ENCODE measurements at regions not wholly inside any gene's neighbourhood (a gene's known extent, or its start where the extent isn't known, plus 50 kb on each side); places are given as distances from the start of the nearest gene placed in this dataset.
"Not testable (repeated sequence)": the region's sequence is repeated elsewhere in the genome, so short reads cannot be mapped to it uniquely, and the experiment has no call there.

DNA sequence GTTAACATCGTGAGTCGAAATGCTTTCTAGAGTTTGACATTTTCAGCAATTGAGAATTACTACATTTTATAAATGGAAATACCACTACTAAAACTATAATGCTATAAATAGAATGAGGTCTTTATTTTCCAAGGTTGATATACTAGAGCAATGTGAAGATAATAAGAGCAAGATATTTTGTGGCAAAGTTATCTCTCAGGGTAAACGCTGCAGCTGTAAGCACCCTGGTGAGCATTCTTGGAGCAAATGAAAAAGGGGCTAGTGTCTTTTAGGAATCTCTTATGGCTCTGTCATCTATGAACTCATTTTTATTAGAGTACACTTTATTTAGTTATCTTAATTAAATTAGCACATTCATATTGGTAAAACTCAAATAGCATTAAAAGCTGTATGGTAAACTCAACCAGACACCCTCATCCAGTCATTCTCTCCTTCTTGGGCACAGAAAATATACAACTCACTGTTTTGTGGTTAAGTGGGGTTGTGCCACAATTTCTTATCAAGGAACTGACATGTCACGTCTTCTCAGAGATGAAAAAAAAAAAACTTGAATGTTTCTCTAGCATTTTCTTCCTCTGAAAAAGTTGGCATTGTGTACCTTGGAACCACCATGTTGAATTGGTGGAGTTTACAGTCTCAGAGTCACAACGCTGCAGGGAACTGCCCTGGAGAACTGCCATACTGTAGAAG, 289.5 kb upstream of the PFKP start:
- no peak for DNase-seq

DNA sequence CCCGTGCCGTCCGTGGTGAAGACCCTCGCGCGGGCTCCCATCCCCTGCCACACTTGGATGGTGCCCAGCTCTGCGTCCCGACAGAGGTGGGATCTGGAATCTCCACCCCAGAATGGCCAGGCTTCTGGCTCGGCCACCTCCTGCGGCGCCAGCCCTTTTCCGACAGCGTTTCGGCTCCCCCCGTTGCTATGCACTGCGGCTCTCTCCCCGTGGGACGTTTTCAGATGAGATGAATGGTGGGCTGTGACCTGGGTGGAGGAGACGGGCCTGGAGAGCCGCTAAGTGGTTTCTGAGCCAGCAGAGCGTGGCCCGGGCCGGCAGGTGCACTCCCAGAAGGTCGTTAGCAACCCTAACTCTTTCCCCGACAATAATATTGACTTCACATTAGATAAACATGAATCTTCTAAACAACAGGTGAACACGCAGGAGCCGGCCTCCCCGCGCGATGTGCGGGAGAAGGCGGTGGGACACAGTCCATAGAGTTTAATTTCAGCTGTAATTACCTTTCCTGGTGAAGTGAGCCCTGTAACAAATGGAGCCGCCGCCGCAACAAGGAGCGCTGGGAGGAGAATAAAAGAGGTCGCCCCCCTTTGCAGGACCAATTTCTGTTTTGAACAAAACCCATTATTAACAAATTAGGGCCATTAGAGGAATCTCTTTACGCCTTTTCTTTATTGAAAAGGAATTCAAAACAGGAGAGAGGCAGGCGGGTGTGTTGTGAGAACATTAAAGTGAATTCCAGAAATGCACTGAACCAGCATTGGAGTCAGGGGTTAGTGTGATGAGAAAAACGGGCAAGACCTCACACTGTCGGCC, 294.3 kb upstream of the PFKP start:
- DNase-seq, result no peak

DNA sequence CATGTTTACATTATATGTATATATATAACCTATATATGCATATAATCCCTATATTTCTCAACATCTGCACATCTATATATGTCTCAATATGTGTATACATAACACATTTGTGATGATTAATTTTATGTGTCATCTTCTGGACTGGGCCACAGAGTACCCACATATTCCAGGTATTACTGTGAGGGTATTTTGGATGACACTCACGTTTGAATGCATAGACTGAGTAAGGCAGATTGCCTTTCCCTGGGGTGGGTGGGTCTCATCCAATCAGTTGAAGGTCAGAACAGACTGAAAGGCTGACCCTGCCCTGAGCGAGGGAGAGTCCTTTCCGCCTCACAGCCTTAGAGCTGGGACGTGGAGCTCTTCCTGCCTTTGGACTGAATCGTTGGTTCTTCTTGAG, 295.2 kb upstream of the PFKP start:
- DNase-seq, result no peak

DNA sequence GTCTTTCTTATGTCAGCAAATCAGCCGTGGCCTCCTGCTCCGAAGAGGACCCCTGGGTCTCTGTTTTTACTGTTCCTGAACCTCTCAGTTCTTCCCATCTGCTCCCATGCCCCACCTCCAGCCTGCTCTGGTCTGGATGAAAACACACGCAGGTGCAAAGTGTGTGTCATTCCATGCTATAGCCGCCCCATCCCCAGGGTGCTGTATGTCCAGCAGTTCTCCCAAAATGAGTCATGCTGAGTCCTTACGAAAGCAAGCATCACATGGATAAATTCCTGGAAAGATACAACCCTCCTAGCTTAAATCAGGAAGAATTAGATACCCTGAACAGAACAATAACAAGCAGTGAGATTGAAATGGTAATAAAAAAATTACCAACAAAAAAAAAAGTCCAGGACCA, 300.1 kb upstream of the PFKP start:
- DNase-seq, result not testable (repeated sequence)

DNA sequence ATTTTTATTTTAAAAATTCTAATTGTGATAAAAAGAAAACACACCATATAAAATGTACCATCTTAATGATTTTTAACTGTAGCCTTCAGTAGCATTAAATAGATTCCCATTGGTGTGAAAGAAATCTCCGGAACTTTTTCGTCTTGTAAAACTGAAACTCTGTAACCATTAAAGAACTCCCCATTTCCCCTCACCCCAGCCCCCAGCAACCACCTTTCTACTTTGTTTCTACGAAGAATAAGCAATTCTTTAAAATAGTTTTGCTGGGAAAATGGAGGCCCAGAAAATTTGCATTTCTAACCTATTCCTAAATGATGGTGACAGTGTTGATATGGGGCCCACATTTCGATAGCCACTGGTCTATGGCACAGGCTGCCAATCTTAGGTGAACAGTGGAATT, 305.4 kb upstream of the PFKP start:
- DNase-seq, result no peak

DNA sequence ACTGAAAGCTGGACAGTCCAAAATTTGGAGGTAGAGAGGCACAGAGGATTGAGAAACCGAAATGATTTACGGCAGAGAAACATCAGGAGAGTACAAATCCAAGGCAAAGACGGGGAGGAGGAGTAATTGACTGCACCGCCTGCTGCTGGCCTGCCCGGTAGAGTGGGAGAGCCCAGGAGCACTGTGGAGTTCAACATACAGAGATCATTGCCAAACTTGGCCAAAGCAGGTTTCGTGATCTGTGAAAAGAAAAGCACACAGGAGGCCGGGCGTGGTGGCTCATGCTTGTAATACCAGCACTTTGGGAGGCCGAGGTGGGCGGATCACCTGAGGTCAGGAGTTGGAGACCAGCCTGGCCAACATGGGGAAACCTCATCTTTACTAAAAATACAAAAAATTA, 306.0 kb upstream of the PFKP start:
- DNase-seq, result no peak

DNA sequence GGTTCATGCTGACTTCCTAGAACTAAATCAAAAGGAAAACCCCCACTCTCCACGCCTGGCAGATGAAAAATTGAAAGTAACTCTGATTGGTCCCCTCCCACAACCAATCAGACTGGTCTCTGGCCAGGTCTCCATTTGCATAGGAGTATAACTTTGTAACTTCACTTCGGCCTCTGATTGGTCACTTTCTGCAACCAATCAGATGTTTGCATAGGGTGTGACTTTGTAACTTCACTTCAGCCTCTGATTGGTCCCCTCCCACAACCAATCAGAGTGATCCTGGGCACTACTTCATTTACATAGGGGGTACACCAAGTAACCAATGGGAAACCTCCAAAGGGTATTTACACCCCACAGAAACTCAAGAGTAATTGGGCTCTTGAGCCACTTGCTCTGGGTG, 306.6 kb upstream of the PFKP start:
- DNase-seq, result no peak

DNA sequence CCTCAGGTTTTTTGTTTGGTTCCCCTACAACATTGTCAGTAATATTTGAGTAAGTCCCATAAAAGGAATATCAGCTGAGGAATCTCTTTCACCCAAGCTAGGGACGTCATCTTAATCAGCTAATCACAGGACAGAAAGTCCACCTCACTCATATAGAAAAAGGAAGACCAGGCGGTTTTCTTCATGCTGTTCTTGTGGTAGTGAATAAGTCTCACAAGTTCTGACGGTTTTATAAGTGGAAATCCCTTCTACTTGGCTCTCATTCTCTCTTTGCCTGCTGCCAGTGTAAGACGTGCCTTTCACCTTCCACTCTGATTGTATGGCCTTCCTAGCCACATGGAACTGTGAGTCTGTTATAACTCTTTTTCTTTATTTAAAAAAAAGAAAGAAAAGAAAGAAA, 308.1 kb upstream of the PFKP start:
- DNase-seq, result no peak

DNA sequence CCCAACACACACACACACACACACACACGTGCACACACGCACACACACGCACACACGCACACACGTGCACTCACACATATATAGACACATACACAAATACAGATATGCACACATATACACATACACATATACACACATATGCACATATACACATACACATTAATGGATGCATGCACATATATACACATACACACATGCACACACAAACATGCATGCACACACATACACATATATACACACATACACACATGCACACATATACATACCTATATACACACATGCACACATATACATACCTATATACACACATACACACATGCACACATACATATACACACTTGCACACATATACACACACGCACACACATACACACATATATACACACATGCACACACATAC, 312.4 kb upstream of the PFKP start:
- DNase-seq, result no peak

DNA sequence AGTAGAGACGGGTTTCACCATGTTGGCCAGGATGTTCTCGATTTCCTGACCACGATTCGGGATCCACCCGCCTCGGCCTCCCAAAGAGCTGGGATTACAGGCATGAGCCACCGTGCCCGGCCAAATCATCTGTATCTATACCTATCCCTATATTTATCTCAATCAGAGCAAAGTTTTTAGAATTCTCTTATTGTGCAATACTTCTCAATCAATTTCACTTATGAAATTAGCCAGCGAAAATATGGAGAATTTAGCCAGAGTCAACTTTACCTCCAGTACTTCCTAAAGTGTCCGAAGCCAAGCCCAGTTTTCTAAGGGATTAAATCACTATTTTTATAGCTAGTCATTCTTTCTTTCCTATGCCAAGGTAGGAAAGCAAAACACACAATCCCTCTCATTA, 319.1 kb upstream of the PFKP start:
- no peak for DNase-seq

DNA sequence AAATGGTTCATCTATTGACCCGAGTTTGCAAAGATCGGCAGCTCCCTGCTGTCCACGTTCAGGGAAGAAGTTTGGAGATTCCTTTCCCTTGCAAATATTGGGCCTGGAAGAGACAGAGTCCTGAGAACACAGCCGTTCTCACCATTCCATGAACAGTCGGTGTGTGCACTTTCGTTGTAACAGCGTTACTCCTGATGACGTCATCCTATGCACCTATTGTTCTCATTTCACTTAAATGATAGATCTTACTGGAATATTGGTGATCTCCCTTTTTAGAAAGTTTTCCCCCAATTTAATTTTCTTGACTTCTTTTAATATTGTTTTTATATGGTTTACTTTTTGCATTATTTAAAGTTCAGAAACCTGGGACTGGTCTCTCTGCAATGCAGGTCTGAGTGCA, 320.7 kb upstream of the PFKP start:
- DNase-seq, result no peak

DNA sequence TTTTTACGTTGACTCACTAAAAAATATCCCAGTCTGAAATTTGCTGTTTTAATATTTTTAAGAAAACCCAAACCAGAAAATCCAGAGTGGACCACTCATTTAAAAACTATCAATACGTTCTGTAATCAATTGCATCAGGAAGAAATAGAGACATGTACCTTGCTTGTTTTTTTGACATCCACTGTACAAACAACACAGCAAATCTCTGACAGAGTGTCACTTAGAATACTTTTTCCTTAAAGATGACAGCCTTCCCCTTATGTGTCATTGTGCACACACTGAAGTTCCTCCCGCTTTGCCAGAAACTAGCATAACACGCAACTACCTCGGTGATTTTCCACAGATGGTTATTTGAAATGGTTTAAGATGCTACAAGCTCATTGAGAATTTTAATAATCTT, 321.7 kb upstream of the PFKP start:
- DNase-seq, result no peak

DNA sequence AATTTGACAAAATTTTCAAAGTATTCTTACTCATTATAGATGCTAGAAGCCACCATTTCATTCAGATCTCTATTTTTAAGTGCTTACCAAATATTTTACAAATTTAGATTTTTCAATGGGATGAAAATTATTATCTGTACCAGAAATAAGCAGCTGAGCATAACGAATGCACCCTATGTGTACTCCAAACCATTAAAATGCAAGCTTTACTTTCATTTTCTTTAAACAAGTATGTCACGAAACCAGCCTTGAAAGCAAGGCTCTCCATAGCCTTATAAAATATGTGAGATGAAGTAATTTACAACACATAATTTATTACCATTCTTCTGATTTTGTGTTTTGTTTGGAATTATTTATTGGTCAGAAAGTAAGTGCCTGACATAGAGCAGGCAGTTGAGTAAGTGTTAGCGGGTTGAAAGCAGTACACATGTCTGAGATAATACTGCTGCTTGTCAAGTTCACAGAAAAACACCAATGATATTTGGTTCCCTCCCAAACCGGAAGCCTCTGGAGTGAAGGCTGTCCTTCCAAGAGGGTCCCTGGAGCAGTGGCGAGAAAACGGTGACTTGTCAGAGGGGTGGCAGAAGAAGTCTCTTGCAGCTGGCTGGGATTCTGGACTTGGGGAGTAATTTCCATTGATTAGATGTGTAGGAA, 322.7 kb upstream of the PFKP start:
- DNase-seq, result no peak

DNA sequence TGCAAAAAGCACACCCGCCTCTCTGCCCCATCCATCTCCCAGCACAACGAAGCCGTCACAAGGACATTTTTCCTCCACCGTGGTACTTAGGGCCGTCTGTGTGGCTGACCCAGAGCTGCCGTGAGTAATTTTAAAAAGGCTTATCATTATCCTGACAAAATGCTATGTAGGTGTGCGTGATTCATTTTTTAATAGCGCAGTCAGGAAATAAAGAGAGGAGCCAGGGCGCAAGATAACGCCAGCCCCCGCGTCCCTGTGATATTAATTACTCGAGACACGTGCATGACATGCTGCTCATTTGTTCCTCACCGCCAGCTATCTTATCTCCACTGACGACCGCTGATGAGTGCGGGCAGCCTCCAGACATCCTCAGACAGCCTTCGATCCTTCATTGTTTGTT, 332.7 kb upstream of the PFKP start:
- no peak for DNase-seq

DNA sequence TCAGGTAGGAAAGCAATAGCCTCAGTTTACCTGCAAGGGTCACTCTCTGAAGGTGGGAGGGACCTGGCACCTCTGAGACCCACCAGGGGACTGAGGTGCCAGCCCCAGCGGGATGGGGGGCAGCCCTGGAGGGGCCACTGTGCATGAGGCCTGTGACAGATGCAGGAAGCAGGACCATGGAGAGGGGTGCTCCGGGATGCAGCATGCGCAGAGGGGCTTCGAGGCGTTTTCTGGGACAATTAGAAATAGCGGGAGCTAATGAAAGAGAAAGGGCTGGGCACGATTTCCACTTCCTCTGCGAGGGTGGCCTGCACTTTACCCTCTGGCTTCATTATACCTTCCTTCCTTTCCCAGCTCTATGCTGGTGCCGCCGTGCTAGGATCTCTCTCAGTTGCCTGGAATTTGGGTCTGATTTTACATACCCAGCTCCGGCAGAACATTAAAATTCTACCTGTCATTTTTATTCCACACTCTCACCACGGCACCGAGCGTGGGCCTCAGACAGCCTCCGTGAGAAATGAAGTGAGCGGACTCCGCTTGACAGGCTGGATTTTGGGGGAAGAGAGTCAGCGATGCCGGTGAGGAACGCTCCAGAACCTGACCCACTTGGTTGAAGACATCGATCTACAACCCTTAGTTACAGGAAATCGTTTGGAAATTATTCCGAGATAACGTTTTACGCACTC, 333.9 kb upstream of the PFKP start:
- DNase-seq, result no peak

DNA sequence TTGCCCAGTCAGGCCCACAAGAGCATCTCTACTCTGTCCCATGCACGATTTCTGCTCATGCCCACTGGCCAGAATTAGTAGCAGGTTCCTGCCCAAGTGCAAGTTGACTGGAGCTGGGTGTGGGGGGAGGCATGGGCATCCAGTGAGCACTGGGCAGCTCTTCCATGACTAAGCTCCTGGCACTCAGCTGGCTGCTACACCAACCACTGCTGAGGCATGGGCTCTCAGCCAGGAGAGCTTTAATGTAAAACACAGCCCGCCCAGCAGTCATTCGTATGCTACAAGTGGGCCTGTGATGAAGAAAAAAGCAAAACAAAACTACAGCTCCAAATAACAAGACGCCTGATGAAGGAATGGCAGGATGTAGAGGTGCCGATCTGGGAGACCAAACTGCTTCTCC, 335.4 kb upstream of the PFKP start:
- DNase-seq, result no peak

DNA sequence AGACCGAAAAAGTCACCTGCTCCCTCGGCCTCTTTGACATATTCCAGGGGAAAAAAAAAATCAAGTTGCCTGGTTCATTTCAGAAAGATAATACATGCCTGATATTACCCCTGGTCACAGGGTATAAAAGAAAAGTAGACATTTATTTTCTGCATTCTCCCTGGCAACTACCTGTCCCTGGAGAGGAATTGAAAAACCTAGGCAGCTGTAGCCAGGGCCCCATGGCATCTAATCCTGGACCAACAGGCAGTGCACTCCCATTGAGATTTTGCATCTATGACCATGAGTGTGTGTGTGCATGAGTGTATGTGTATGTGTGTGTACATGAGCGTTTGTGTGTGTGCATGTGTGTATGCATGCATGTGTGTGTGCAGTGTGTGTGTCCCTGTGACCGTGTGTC, 338.2 kb upstream of the PFKP start:
- no peak for DNase-seq

DNA sequence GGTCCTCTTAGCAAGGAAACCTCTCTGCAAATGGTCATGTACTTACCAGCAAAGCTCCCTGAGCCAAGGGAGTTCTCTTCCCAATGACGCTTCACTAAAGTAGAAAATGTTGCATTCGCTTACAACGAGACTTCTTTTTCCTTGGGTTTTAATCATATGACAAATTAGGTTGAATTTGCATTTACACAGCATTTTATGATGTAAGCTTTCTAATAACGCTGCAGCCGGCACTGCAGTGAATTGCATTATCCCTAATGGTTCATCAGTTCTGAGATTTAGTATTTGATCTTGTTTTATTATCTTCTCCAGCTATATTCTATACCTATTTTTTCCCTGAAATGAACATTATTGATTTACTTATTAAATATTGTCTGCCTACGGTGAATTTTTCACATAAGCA, 339.3 kb upstream of the PFKP start:
- DNase-seq, result no peak

DNA sequence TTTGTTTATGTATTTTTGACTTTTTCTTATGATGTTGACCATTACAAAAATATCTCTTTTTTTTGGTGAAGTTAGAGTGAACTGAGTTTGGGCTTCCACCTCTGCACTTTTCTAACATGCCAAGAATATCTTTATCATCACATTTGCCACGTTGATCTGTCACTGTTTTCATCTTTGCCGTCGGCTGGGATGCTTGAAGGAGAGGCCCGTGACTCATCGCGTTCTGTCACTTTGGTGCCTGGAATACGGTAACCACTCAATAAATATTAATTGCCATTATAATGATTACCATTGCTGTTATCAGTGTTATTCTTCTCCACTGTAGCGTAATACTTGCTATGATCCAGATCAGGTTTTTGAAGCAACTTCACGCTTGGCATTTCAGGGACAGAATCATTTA, 350.8 kb upstream of the PFKP start:
- DNase-seq, result no peak

DNA sequence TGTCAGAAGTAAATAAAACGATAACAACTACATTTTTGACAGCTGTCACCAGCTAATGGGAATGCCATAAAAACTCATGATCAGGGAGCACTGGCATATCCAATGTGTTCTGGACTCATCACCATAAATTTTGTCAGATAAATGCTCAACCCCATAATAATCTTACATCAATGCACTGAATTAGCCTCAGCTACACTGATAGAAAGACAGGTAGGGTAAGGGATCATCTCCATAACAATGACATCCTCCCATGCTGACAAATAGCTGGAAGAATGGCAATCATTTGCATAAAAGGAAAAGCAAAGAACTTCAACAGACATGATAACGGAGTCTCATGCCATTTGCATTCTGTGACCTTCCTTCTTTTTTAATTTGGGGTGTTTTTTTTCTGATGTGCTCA, 352.8 kb upstream of the PFKP start:
- DNase-seq, result no peak

DNA sequence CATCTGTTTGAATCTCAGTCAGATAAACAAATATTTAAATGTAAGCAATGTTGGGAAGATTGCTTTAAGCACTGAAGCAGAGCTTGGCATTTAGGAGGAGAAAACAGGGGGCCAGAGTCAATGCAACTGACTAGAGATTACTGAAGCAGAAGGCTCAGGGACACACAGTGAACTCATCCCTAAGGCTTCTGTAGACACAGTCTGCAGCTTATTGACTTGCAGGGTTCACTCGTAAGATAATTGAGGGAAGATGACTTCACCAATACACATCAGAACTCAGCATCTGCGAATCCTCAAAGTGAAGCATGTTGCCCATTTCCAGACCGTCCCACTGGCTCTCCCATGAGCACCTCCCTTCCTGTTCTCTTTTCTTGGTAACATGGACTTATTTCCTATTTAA, 363.4 kb upstream of the PFKP start:
- DNase-seq, result no peak

DNA sequence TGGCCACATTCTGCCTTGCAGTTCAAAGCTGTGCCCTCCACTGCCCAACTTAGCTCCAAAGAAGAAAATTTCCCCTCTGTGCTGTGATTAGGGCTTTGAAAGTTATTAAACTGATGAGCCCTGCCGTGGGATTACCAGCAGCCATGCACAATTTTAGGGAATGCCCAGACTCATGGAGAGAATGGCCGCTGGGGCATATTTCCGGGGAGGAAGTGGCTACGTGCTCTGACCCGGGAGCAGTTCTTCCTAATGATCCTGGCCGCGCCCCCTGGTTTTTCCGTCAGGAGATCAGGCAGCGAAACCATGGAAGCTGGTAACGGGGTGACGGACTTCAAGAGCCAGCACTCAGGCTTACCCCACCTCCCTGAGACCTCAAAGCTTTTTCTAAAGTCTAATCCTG, 365.5 kb upstream of the PFKP start:
- no peak for DNase-seq

DNA sequence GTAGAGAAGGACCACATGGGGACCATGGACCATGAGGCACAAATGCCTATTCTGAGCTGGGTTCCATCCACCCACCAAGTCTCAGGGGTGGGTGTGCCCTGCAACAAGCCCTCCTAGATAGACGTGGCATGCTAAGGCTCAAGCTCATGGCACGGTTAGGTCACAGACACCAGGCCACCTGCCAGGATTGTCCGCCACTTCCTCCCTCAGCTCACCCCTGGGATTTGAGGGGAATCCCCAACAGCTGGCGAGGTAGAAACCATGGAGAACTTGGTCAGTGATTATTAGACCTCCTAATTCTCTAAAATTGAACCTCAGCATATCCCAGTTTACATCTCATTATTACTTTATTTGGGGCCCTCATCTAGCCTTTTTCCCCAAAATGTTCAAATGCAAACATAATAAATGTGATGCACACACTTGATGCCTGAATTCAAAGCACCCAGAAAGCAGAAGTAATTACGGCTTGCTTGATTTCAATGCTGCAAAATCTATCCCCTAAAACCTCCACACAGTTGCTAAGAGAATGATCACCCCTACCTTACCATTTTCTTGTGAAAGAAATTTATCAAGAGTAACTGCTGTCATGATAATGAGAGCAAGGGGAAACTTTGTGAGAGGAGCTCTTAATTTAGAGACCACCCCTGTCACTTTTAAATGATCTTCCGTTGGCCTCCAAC, 366.6 kb upstream of the PFKP start:
- no peak for DNase-seq
